ENCODE measurements at regions not wholly inside any gene's neighbourhood (a gene's known extent, or its start where the extent isn't known, plus 50 kb on each side); places are given as distances from the start of the nearest gene placed in this dataset.

GRCh38 chr13:111597191-111597611 lies 276.8 kb downstream of the TEX29 start:
- no peak for DNase-seq

- DNase-seq = no peak
These were observed 277.2 kb downstream of the TEX29 start for GRCh38 chr13:111597618-111598017.

GRCh38 chr13:111598747-111599146 lies 278.3 kb downstream of the TEX29 start:
- no peak for DNase-seq

- DNase-seq = no peak
These were observed 279.3 kb downstream of the TEX29 start for GRCh38 chr13:111599791-111600190.

- DNase-seq = no peak
These were observed 282.4 kb downstream of the TEX29 start for GRCh38 chr13:111602874-111603273.

GRCh38 chr13:111604097-111604496 lies 283.7 kb downstream of the TEX29 start:
- no peak for DNase-seq

GRCh38 chr13:111608556-111608955 lies 288.1 kb downstream of the TEX29 start:
- no peak for DNase-seq

- no peak for DNase-seq
These were observed 289.2 kb downstream of the TEX29 start for GRCh38 chr13:111609631-111610030.

GRCh38 chr13:111610081-111610480 lies 289.6 kb downstream of the TEX29 start:
- DNase-seq = no peak

GRCh38 chr13:111610879-111611278 lies 290.4 kb downstream of the TEX29 start:
- no peak for DNase-seq

GRCh38 chr13:111611651-111612050 lies 291.2 kb downstream of the TEX29 start:
- no peak for DNase-seq

GRCh38 chr13:111612886-111613285 lies 292.4 kb downstream of the TEX29 start:
- DNase-seq = no peak

GRCh38 chr13:111614009-111614408 lies 293.6 kb downstream of the TEX29 start:
- no peak for DNase-seq

- DNase-seq = no peak
These were observed 294.2 kb downstream of the TEX29 start for GRCh38 chr13:111614613-111615012.

- DNase-seq = no peak
These were observed 295.8 kb downstream of the TEX29 start for GRCh38 chr13:111616203-111616602.

GRCh38 chr13:111620166-111620565 lies 299.7 kb downstream of the TEX29 start:
- no peak for DNase-seq

GRCh38 chr13:111620586-111620985 lies 300.1 kb downstream of the TEX29 start:
- DNase-seq = no peak

GRCh38 chr13:111621164-111621563 lies 300.7 kb downstream of the TEX29 start:
- no peak for DNase-seq

GRCh38 chr13:111622051-111622531 lies 301.6 kb downstream of the TEX29 start:
- DNase-seq = no peak

GRCh38 chr13:111623208-111623607 lies 302.8 kb downstream of the TEX29 start:
- no peak for DNase-seq

GRCh38 chr13:111623743-111624505 lies 303.5 kb downstream of the TEX29 start:
- DNase-seq = no peak

GRCh38 chr13:111625526-111626315 lies 305.3 kb downstream of the TEX29 start:
- DNase-seq = no peak

- DNase-seq = no peak
These were observed 306.2 kb downstream of the TEX29 start for GRCh38 chr13:111626371-111627305.

Data from fibroblast of skin of right biceps (primary cell).